Neural crest cell (in vitro differentiated cells): ENCODE measurements at regions not wholly inside any gene's neighbourhood (a gene's known extent, or its start where the extent isn't known, plus 50 kb on each side); places are given as distances from the start of the nearest gene placed in this dataset.

Source experiments
- DNase-seq: peaks from one replicate; pipeline ENCODE4 v3.0.0; 2021; ENCODE audit warnings: low read depth, mixed read lengths, low spot score
- H3K27ac Mint-ChIP-seq: one replicate; pipeline ENCODE4 v1.8.0; 2021; ENCODE audit warnings: mild to moderate bottlenecking, mixed read lengths; ENCODE audit not compliant: unreplicated experiment
- H3K27me3 Mint-ChIP-seq: 2 replicates; pipeline ENCODE4 v1.8.0; 2021; ENCODE audit warnings: low read depth, mild to moderate bottlenecking, mixed read lengths
- H3K36me3 Mint-ChIP-seq: 2 replicates; pipeline ENCODE4 v1.8.0; 2021; ENCODE audit warnings: low read depth, mild to moderate bottlenecking, mixed read lengths
- H3K4me1 Mint-ChIP-seq: 2 replicates; pipeline ENCODE4 v1.8.0; 2021; ENCODE audit warnings: mixed read lengths
- H3K4me3 Mint-ChIP-seq: one replicate; pipeline ENCODE4 v1.8.0; 2021; ENCODE audit warnings: mild to moderate bottlenecking, mixed read lengths
- H3K9me3 Mint-ChIP-seq: 2 replicates; pipeline ENCODE4 v1.8.0; 2021; ENCODE audit warnings: mixed read lengths
- CTCF ChIP-seq: fragments of 200-600 bp; sonication (generic); conservative IDR thresholded peaks from 2 replicates; pipeline ENCODE4 v1.5.0; 2021; ENCODE audit warnings: antibody characterized with exemption, mild to moderate bottlenecking

- Mint-ChIP-seq H3K27ac (no peak overlapping the region), H3K36me3 (no peaks in the 10 kb centered on the region), H3K4me3 (no peak overlapping the region)
Measured at GRCh38 chr20:20939006-20939405, 167.2 kb downstream of the LINC00237 start.

DNA sequence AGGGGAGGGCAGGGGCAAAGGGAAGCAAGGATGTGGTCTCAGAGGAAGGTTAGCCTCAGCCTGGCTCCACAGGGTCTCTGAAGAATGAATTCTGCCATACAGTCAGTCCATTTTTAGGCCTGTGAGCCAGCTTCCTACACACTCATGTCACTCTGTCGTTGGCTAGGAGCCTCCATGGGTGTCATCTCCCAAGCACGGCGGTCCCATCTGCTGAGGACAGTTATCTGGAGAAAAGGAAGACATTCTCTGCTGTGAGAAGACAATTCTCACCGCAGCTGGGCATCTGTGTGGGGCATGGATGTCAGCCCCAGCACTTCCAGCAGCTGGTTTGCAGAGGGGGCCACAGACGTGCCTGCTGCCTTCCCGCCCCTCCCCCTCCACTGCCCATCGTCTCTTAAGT lies 167.6 kb downstream of the LINC00237 start:
- peaks cover 19% of the 10 kb centered on the region for H3K27me3 Mint-ChIP-seq
- no peak for TF ChIP-seq CTCF
- H3K36me3 Mint-ChIP-seq: no peaks in the 10 kb centered on the region
- DNase-seq: no peak
- peaks cover 2% of the 10 kb centered on the region for H3K9me3 Mint-ChIP-seq
- H3K4me3 Mint-ChIP-seq: no peak overlapping the region
- H3K4me1 Mint-ChIP-seq: no peaks in the 10 kb centered on the region
- H3K27ac Mint-ChIP-seq: no peak overlapping the region

More at GRCh38 chr20:20939006-20939405, 167.2 kb downstream of the LINC00237 start:
- no peak for DNase-seq
- H3K4me1 Mint-ChIP-seq: no peaks in the 10 kb centered on the region
- TF ChIP-seq CTCF: no peak
- H3K27me3 Mint-ChIP-seq: peaks cover 19% of the 10 kb centered on the region
- H3K9me3 Mint-ChIP-seq: peaks cover 2% of the 10 kb centered on the region

DNA sequence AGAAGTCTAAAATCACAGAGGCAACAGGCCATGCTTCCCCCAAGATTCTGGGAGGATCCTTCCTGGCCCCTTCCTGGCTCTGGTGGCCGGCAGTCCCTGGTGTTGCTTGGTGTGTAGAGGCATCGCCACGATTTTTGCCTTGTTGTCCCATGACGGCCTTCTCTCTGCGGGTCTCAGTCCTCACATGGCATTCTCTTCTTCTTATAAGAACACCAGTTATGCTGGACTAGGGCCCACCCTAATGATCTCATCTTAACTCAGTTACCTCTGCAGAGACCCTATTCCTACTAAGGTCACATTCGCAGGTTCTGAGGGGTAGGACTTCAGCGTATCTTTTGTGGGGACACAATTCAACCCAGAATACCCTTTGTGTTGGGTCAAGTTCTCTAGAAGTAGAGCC lies 168.0 kb downstream of the LINC00237 start:
- Mint-ChIP-seq H3K9me3 (peaks cover under 1% of the 10 kb centered on the region), H3K36me3 (no peaks in the 10 kb centered on the region), H3K27ac (no peak overlapping the region), H3K4me1 (no peaks in the 10 kb centered on the region), H3K4me3 (no peak overlapping the region), H3K27me3 (peaks cover 19% of the 10 kb centered on the region)
- no peak for DNase-seq
- no peak for TF ChIP-seq CTCF

DNA sequence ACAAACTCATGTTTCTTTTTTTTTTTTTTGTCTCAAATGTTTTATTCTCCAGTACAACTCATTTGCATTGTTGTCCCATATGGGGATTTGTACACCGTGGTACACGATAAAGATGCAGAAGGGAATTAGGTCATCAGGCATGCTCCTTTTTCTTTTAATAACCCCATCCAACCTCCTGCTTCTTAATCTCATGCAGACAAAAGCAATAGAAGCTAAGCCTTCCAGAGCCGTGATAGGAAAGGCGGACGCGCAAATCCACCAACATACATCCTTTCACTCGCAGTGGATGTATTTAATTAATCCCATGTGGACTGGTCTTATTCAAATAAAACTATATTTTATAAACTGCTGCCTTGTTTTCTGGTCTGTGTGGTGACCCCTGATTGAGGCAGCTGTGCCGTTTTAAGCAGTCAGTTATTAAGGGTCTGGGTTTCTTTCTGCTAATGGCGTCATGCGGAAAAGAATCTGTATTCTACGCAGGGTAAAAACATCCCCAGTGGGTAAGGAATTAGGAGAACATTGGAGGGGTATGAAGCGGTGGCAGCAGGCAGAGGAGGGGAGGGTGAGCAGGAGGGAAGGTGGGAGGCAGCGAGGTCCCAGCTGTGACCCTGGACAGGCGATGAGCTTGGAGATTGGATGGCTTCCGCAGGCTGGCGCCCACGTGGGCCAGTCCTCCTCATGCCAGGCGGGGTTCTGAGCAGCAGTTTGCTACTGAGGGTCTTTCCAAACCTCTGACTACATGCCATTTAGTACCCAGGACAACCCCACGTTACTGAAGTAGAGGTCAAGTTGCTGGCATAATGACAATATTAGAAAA lies 172.8 kb downstream of the LINC00237 start:
- Mint-ChIP-seq H3K4me3 (no peak overlapping the region), H3K27me3 (peaks cover 35% of the 10 kb centered on the region), H3K4me1 (no peaks in the 10 kb centered on the region), H3K9me3 (no peaks in the 10 kb centered on the region), H3K27ac (no peak overlapping the region), H3K36me3 (no peaks in the 10 kb centered on the region)
- DNase-seq: no peak
- TF ChIP-seq CTCF: no peak

GRCh38 chr20:20932156-20932555 lies 174.0 kb downstream of the LINC00237 start:
- Mint-ChIP-seq H3K4me1 (no peaks in the 10 kb centered on the region), H3K36me3 (no peaks in the 10 kb centered on the region), H3K9me3 (no peaks in the 10 kb centered on the region), H3K4me3 (no peak overlapping the region), H3K27ac (no peak overlapping the region), H3K27me3 (peaks cover 31% of the 10 kb centered on the region)
- no peak for DNase-seq
- no peak for TF ChIP-seq CTCF
